Calu3 (cell line): ENCODE measurements at regions not wholly inside any gene's neighbourhood (a gene's known extent, or its start where the extent isn't known, plus 50 kb on each side); places are given as distances from the start of the nearest gene placed in this dataset.

Experiments used
- BruUV-seq: library from RNA; stranded (reverse); fragments of 400-500 nt; replicated peaks from 2 replicates; lab custom pipeline; 2021; lab: Mats Ljungman, UMichigan
- CTCF ChIA-PET: fragments of 300-600 bp; sonication (Branson Sonifier 250); formaldehyde crosslinking; loops from one replicate; lab custom pipeline; 2022; ENCODE audit warnings: antibody characterized with exemption; lab: Charles Lee
- DNase-seq: peaks from one replicate; pipeline ENCODE4 v3.0.0; 2022
- H3K27ac Mint-ChIP-seq: one replicate; pipeline ENCODE4 v1.8.0; 2022; ENCODE audit warnings: mixed read lengths; ENCODE audit not compliant: unreplicated experiment
- H3K27me3 Mint-ChIP-seq: one replicate; pipeline ENCODE4 v1.8.0; 2022; ENCODE audit warnings: mixed read lengths; ENCODE audit not compliant: unreplicated experiment
- H3K36me3 Mint-ChIP-seq: one replicate; pipeline ENCODE4 v1.8.0; 2022; ENCODE audit warnings: mild to moderate bottlenecking, moderate library complexity, mixed read lengths; ENCODE audit not compliant: insufficient read depth, unreplicated experiment
- H3K4me1 Mint-ChIP-seq: one replicate; pipeline ENCODE4 v1.8.0; 2022; ENCODE audit warnings: mild to moderate bottlenecking, low read depth, mixed read lengths; ENCODE audit not compliant: unreplicated experiment
- H3K4me3 Mint-ChIP-seq: one replicate; pipeline ENCODE4 v1.8.0; 2022; ENCODE audit warnings: mild to moderate bottlenecking, low read depth, moderate library complexity, mixed read lengths; ENCODE audit not compliant: unreplicated experiment
- H3K9me3 Mint-ChIP-seq: one replicate; pipeline ENCODE4 v1.8.0; 2022; ENCODE audit warnings: low read depth, mixed read lengths; ENCODE audit not compliant: unreplicated experiment
- intact Hi-C: fragments of 100-400 bp; cut with micrococcal nuclease; formaldehyde crosslinking; loops from one replicate; pipeline ENCODE4 v1.10.0; 2022; ENCODE audit not compliant: unreplicated experiment
- TF ChIP-seq, protein P1 (sequence below): fragments of 200-600 bp; IDR thresholded peaks from one replicate; pipeline ENCODE4 v1.8.0; 2022; ENCODE audit warnings: antibody characterized with exemption; ENCODE audit not compliant: unreplicated experiment

DNA sequence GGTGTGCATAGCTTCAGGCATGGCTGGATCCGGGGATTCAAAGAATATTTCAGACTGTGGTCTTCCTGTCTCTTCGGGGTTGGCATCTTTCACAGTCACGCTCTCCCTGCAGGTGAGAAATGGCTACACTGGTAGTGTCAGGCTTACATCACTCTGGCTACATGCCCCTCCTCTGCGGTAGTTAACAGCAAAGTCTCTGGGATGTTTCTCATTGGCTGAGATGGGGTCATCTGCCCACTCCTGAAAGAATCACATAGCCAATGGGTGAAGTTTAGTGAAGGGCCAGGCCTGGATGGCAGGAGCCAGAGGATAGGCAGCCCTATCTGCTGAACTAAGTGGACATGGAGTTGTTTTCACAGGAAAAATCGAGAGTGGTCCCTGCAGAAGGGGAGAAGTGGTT is 356.5 kb downstream of the MATN1 start:
- Mint-ChIP-seq H3K4me3 (no peak overlapping the region), H3K36me3 (no peaks in the 10 kb centered on the region), H3K27ac (no peak overlapping the region), H3K4me1 (no peaks in the 10 kb centered on the region), H3K9me3 (no peaks in the 10 kb centered on the region), H3K27me3 (peaks cover 84% of the 10 kb centered on the region)
- DNase-seq = no peak
- BruUV-seq = no TSS peak
- CTCF ChIA-PET = no interaction called here
- intact Hi-C loops = no loop called here
- TF ChIP-seq, protein P1, sequence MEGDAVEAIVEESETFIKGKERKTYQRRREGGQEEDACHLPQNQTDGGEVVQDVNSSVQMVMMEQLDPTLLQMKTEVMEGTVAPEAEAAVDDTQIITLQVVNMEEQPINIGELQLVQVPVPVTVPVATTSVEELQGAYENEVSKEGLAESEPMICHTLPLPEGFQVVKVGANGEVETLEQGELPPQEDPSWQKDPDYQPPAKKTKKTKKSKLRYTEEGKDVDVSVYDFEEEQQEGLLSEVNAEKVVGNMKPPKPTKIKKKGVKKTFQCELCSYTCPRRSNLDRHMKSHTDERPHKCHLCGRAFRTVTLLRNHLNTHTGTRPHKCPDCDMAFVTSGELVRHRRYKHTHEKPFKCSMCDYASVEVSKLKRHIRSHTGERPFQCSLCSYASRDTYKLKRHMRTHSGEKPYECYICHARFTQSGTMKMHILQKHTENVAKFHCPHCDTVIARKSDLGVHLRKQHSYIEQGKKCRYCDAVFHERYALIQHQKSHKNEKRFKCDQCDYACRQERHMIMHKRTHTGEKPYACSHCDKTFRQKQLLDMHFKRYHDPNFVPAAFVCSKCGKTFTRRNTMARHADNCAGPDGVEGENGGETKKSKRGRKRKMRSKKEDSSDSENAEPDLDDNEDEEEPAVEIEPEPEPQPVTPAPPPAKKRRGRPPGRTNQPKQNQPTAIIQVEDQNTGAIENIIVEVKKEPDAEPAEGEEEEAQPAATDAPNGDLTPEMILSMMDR = no peak

DNA sequence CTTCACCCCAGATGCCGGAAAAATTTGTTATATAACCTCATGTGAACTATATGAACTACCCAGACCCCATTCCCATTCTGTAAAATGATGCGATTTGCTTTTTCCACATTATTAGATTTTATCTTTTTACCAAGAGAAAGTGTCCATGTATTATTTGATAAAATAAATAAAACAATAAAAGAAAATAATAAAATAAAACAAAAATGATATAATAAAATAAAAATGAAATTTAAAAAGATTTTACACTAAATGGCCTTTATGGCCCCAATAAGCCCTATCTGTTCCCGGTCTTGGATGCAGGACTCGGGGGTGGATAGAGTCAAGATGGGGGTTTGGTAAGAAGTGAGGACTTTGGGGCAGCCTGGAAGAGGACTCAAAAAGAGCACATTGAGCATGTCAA is 357.2 kb downstream of the MATN1 start:
- intact Hi-C loops = no loop called here
- BruUV-seq = no TSS peak
- Mint-ChIP-seq H3K4me3 (no peak overlapping the region), H3K4me1 (no peaks in the 10 kb centered on the region), H3K27ac (no peak overlapping the region), H3K9me3 (no peaks in the 10 kb centered on the region), H3K36me3 (no peaks in the 10 kb centered on the region), H3K27me3 (peaks cover 84% of the 10 kb centered on the region)
- CTCF ChIA-PET = no interaction called here
- TF ChIP-seq, protein P1 = no peak
- no peak for DNase-seq

- no peak overlapping the region for H3K4me3 Mint-ChIP-seq
- CTCF ChIA-PET = no interaction called here
- no TSS peak for BruUV-seq
Measured at GRCh38 chr1:30365596-30365995, 357.8 kb downstream of the MATN1 start.

DNA sequence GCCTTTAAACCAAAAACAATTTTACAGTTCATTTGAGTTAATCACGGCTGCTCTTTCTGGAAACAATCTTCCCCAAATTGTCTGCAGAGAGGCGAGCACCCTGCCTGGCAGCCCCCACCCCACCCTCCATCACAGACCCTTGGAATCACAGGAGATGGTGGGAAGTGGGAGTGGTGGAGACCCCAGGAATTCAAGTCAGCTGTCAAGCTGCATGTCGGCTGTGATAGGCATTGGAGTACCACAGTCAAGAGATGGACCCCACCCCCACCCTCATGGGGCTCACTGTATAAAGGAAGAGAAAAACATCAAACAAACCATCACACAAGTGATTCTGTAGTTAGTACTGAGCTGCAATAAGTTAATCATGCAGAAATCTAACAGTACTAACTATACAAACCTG is 360.4 kb downstream of the MATN1 start:
- Mint-ChIP-seq H3K36me3 (no peaks in the 10 kb centered on the region), H3K27me3 (peaks cover 87% of the 10 kb centered on the region), H3K27ac (no peak overlapping the region), H3K9me3 (no peaks in the 10 kb centered on the region), H3K4me3 (no peak overlapping the region), H3K4me1 (no peaks in the 10 kb centered on the region)
- TF ChIP-seq, protein P1 = no peak
- CTCF ChIA-PET = no interaction called here
- intact Hi-C loops = no loop called here
- no TSS peak for BruUV-seq
- no peak for DNase-seq

More at GRCh38 chr1:30365596-30365995, 357.8 kb downstream of the MATN1 start:
- peaks cover 83% of the 10 kb centered on the region for H3K27me3 Mint-ChIP-seq
- intact Hi-C loops = no loop called here
- no peaks in the 10 kb centered on the region for H3K9me3 Mint-ChIP-seq
- TF ChIP-seq, protein P1 = no peak
- DNase-seq = no peak
- no peaks in the 10 kb centered on the region for H3K36me3 Mint-ChIP-seq
- no peaks in the 10 kb centered on the region for H3K4me1 Mint-ChIP-seq
- no peak overlapping the region for H3K27ac Mint-ChIP-seq
